Bronchial epithelial cell (primary cell): ENCODE measurements at regions not wholly inside any gene's neighbourhood (a gene's known extent, or its start where the extent isn't known, plus 50 kb on each side); places are given as distances from the start of the nearest gene placed in this dataset.
"Not testable (repeated sequence)": the region's sequence is repeated elsewhere in the genome, so short reads cannot be mapped to it uniquely, and the experiment has no call there.

Source experiments
- DNase-seq: peaks from one replicate; pipeline ENCODE4 v3.0.0-alpha.2; 2010; ENCODE audit warnings: low read depth
- FAIRE-seq: peaks from 2 replicates; lab custom pipeline; 2011; peaks lifted over from hg19 to GRCh38; lab: Jason Lieb, UNC
- H3K27me3 ChIP-seq: 2 replicates; pipeline ENCODE4 v1.5.1; 2011; ENCODE audit warnings: low read length; ENCODE audit not compliant: control insufficient read depth, insufficient read depth
- H3K36me3 ChIP-seq: 2 replicates; pipeline ENCODE4 v1.5.1; 2011; ENCODE audit warnings: low read length; ENCODE audit not compliant: control insufficient read depth, insufficient read depth
- H3K4me3 ChIP-seq: 2 replicates; pipeline ENCODE4 v1.5.1; 2011; ENCODE audit warnings: mild to moderate bottlenecking, low read depth, low read length, control low read depth
- TF ChIP-seq, protein P1 (sequence below): IDR thresholded peaks from 2 replicates; pipeline ENCODE4 v1.5.1; 2011; ENCODE audit warnings: mild to moderate bottlenecking, moderate library complexity, low read length, control low read depth, inconsistent platforms; ENCODE audit not compliant: insufficient read depth, severe bottlenecking

GRCh38 chr2:109726379-109727270 is 67.5 kb upstream of the RGPD5 start:
- H3K36me3 ChIP-seq, result no peaks in the 10 kb centered on the region
- H3K4me3 ChIP-seq, result no peak overlapping the region
- TF ChIP-seq, protein P1, sequence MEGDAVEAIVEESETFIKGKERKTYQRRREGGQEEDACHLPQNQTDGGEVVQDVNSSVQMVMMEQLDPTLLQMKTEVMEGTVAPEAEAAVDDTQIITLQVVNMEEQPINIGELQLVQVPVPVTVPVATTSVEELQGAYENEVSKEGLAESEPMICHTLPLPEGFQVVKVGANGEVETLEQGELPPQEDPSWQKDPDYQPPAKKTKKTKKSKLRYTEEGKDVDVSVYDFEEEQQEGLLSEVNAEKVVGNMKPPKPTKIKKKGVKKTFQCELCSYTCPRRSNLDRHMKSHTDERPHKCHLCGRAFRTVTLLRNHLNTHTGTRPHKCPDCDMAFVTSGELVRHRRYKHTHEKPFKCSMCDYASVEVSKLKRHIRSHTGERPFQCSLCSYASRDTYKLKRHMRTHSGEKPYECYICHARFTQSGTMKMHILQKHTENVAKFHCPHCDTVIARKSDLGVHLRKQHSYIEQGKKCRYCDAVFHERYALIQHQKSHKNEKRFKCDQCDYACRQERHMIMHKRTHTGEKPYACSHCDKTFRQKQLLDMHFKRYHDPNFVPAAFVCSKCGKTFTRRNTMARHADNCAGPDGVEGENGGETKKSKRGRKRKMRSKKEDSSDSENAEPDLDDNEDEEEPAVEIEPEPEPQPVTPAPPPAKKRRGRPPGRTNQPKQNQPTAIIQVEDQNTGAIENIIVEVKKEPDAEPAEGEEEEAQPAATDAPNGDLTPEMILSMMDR, result no peak
- FAIRE-seq, result no peak
- DNase-seq, result no peak
- no peaks in the 10 kb centered on the region for H3K27me3 ChIP-seq

GRCh38 chr2:109727929-109728447 is 66.1 kb upstream of the RGPD5 start:
- Histone ChIP-seq H3K4me3 (no peak overlapping the region), H3K27me3 (no peaks in the 10 kb centered on the region), H3K36me3 (no peaks in the 10 kb centered on the region)
- FAIRE-seq (peak; percentile 47), DNase-seq (no peak)
- TF ChIP-seq, protein P1, result no peak

DNA sequence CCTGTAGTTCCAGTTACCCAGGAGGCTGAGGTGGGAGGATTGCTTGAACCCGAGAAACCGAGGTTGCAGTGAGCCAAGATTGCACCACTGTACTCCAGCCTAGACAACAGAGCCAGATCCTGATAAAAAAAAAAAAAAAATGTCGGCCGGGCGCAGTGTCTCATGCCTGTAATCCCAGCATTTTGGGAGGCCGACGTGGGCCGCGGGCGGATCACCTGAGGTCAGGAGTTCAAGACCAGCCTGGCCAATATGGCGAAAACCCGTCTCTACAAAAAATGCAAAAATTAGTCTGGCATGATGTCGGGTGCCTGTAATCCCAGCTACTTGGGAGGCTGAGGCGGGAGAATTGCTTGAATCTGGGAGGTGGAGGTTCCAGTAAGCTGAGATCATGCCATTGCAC is 60.4 kb upstream of the RGPD5 start:
- not testable (repeated sequence) for H3K27me3 ChIP-seq, DNase-seq, H3K36me3 ChIP-seq, H3K4me3 ChIP-seq, FAIRE-seq

GRCh38 chr2:109736177-109736827 is 57.8 kb upstream of the RGPD5 start:
- no peaks in the 10 kb centered on the region for H3K27me3 ChIP-seq
- no peak for FAIRE-seq
- H3K4me3 ChIP-seq, result no peak overlapping the region
- no peaks in the 10 kb centered on the region for H3K36me3 ChIP-seq
- peak; percentile 59 for DNase-seq
- TF ChIP-seq, protein P1, result peak; percentile 65
